ENCODE measurements at regions not wholly inside any gene's neighbourhood (a gene's known extent, or its start where the extent isn't known, plus 50 kb on each side); places are given as distances from the start of the nearest gene placed in this dataset.

DNA sequence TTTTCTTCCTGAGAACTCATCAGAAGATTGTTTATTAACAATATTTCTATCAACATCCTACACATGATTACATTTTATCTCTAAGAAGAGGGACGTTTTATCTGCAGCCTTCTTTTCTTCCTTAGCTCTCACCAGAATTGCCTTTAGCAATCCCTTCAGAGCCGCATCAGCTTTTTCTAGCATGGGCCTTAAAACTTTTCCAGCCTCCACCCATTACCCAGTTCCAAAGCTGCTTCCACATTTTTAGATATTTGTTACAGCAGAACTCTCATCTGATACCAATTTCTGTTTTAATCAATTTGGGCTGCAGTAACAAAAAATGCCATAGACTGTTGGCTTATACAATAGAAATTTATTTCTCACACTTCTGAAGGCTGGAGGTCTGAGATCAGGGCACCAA is 281.5 kb downstream of the THBS2 start:
- TF ChIP-seq, protein P1, sequence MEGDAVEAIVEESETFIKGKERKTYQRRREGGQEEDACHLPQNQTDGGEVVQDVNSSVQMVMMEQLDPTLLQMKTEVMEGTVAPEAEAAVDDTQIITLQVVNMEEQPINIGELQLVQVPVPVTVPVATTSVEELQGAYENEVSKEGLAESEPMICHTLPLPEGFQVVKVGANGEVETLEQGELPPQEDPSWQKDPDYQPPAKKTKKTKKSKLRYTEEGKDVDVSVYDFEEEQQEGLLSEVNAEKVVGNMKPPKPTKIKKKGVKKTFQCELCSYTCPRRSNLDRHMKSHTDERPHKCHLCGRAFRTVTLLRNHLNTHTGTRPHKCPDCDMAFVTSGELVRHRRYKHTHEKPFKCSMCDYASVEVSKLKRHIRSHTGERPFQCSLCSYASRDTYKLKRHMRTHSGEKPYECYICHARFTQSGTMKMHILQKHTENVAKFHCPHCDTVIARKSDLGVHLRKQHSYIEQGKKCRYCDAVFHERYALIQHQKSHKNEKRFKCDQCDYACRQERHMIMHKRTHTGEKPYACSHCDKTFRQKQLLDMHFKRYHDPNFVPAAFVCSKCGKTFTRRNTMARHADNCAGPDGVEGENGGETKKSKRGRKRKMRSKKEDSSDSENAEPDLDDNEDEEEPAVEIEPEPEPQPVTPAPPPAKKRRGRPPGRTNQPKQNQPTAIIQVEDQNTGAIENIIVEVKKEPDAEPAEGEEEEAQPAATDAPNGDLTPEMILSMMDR (conservative IDR thresholded peaks at IDR 0.05) = no peak
- TF ChIP-seq EZH2 (IDR thresholded peaks at IDR 0.05; ENCODE audit: low read depth) = no peak
